H4 (cell line): ENCODE measurements at regions not wholly inside any gene's neighbourhood (a gene's known extent, or its start where the extent isn't known, plus 50 kb on each side); places are given as distances from the start of the nearest gene placed in this dataset.

ENCODE experiments used
- DNase-seq: peaks from one replicate; pipeline ENCODE4 v3.0.0-alpha.2; 2015; ENCODE audit warnings: low spot score

DNA sequence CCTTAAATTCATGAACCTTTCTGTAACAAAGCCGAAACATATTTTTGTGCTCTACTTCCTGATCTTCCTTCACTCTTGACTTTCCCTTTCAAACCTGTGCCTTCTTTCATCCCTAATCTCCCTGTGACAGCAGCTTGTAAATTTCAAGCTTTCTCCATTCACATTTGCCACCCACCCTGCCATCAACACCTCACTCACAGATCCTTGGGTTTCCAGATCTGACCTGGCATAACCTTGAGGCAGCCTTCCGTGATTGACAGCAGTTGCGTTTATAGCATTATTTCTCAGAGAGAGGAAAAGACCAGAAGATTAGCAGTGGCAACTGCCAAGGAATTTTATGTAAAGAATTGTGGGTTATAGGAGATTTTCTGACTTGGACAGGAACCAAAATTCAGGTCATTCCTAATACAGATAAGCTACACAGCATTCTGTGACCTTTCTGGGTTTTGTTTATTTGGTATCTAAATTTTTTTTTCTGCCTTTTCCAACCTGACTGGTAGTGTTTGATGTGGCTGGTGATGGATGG, 260.0 kb downstream of the NR2F1-AS1 start:
- DNase-seq: no peak

DNA sequence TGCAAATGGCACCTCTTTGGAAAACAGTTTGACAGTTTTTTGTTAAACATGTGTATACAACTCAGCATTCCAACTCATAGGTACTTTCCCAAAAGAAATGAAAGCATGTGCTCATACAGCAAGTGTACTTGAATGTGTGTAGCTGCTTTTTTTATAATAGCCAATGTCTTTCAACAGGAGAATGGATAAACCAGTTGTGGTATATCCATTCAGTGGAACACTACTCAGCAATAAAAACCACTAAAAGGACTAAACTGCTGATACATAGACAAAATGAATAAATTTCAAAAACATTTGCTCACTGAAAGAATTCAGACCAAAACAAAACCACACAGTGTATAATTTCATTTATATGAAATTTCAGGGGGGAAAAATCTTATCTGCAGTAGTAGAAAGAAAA, 267.3 kb downstream of the NR2F1-AS1 start:
- DNase-seq: no peak

DNA sequence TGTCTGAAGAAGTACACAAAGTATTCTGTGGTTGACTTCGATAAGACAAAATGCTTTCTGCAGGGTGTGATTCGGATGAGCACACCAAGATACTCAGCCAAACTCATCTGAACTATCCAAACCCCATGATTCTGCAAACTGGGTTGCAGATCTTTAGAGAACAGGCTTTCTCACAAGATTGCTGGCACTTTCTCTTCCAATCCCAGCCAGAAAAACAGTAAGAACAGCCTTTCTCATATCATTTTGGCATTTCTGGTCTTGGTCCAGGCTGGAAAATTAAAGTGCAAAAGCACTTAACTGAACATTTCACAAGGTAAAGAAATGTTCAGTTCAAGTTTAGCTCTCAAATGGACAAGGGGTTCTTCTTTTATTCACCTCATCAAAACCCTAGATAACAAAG, 269.1 kb downstream of the NR2F1-AS1 start:
- no peak for DNase-seq

DNA sequence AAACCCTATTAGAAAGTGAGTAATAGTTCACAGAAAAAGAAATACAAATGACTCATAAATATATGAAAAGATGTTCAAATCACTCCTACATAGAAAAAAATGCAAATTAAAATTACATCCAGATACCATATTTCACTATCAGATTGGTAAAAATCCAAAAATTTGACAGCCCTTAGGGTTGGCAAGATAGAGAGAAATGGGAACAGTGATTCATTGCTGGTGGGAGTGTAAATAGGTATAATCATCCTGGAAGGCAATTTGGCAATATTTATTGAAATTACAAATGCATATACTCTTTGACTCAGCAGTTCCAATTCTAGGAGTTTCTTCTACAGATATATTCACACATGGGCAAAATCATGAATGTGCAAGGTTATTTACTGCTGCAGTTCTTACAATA, 273.5 kb downstream of the NR2F1-AS1 start:
- no peak for DNase-seq

DNA sequence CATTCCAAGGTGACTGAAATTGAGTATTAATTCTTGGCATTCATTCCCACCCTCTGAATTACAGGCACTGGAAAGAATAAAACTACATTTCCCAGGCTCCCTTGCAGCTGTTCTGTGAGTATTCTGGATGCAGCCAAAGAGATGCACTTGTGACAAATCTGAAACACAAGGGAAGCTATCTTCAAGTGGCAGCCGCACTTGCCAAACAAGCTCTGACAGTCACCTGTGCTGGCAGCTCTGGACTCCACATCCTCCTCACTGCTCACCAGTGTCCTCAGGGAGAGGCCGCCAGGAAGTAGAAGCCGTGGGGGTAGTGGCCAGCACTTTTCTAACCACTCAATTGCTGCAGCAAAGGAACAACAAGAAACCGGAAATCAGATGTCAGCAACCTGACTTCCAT, 275.0 kb downstream of the NR2F1-AS1 start:
- no peak for DNase-seq

DNA sequence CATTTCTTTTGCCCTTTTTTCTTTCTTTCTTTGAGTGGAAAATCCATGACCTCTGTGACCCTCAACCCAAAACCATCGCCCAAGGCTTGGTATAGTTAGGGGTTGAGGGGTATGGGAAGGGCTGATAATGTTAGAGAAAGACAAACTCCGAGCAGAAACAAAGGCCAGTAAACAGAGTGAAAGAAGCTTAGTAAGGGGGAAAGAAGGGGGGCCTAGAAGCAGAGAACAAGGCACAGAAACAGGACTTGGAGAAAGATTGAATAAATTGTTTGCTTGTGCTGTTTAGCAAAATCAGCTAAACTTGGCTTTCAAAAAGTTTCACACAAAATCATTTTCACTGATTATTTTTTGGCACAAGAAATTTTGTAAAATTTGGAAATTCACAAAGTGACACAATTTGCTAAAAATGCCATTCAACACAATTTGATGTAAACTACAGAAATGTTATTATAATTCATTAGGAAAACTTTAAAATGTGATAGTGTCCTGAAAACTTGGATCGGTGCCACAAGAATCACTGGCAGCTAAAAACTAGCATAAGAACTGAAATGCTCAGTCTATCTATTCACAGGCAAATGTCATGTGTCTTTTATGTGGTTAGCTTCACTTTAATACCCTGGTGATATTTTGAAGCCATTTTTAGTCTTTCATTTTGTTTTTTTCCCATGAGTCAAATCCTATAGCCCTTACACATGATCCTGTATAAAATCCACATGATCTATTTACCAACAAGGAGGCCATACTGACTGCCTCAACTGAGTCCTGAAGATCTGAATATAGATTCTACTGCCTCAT, 276.4 kb downstream of the NR2F1-AS1 start:
- DNase-seq: no peak

DNA sequence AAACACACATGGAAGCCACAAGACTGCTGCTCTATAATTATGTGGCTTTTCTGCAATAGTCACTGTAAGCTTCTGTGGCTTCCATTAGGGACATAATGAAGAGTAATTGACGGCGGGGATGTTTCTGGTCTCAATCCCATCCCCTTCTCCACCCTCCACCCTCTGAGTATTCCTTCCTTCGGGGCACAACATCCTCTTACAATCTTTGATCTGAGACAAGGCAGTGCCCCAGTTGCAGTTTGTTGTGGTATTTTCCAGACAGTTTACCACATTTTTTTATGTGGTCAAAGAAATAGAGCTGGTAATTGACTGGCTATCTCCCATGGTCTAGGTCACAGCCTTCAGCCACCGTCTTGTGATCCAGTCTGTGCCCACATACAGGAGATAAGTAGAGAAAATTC, 277.7 kb downstream of the NR2F1-AS1 start:
- DNase-seq: peak; percentile 61

DNA sequence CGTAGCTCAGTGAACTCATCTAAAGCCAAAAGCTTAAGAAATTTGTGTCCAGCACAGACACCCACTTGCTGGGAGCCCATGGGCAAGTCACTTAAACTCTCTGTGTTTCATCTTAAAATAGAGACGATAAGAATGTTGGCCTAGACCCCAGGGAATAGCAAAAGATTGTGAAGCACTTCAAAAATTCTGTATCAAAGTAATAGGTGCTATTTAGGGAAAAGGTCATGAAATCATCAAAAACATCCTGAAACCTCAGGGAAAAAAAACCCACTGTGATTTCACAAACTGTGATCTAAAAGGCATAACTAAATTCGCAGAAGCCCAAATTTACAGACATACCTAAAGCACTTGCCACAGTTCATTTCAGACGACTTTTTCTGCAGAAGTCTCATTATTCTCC, 278.3 kb downstream of the NR2F1-AS1 start:
- no peak for DNase-seq

DNA sequence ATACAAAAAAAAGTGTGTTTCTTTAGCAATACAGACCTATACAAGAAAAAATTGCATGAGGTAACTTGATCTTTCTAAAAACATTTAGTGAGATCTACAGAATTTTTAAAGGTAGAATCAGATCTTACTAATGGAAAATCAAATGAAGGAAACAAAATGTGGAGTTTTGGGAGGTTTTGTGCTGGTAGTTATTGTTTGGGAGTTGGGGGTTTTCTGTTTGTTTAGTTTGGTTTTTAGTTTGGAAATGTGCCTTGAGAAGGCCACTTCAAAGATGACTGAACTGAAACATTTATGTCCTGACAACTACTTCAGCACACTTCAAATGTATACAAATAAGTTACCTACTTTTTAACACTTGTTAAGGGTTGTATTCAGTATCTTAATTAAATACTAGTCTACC, 280.1 kb downstream of the NR2F1-AS1 start:
- DNase-seq: no peak

DNA sequence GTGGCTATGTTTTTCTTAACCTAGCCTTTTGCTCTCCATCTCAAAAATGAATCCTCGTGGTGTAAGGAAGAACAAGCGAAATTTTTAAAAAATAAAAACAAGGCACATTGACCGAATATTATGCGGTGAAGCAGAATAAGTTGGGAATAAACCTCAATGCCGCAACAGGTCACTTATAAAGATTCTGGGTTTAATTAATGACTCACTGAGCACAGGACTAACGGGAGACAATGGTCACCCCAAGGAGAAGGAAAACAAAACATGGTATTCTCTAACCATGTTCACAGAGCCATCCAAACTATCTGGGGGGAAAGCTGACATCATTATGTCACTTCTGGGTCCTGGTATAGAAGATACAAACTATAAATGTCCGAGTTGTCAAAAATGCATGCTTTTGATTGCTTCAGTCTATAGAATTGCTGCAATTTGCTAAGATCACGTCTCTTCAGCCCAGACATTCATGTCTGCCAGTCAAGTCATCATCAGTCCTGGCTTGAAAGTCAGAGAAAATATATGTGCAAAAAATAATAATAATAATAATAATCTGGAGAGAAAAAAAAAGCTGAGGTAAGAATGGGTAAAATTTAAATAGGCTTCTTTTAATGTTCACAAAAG, 280.6 kb downstream of the NR2F1-AS1 start:
- DNase-seq: no peak

DNA sequence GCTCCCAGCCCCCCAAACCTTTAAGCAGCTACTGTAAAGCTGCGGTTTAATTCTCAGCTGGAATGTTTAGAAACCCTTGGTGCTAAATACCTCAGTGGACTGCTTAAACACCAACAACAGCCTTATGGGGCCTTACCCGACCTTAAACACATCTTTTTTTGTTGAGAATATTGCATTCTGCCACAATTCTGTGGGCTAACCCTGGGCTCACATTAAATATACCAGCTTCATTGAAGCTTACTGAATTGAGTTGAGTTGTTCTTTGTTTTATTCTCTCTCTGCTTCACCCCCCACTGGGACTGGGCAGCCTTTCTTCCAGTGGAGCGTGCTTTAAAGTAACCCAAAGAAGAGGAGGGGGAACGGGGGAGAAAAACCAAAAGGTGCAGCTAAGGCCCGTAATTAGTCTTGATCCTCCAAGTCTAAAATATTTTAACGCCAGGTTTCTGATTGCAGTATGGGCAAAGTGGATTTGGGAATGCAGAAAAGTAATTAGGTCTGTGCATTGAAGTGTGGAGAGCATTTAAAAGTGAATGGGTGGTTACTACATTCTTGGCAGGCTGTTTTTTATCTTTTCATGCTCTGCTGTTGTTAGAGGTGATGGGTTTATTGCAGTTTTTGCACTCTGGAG, 281.2 kb downstream of the NR2F1-AS1 start:
- DNase-seq: no peak

DNA sequence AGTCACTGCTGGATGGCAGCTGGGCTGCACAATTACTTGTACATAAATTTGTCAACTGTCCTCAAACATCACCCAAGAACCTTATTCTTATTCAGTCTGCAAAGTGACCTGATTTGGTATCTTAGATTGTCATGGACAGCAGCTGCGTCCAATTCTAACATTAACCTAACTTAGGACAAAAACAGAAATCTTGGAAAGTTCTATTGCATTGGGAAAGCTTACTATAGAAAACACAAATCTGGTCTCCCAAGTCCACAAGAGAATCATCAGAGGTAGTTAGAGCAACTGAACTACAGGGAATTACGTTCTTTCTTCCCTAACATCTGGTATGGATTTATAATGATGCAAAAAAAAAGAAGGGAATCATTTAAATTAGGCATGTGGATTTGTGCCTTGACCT, 283.9 kb downstream of the NR2F1-AS1 start:
- no peak for DNase-seq

DNA sequence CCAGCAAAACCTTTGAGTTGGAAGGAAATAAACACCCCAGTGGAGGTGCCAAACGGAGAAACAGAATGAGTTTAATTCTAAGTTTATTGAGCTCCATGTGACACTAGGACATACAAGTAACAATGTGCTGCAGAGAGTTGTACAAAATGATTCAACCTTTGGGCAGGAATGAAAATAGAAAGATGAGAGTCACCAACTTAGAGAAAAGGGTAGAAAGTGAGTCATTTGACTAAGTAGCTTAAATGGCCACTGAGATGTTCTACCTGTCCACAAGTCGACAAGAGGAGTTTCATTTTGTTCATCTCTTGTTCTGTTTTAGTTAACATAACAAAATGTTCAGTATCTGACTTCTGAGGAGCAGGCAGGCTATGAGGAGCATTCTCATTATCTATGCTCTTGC, 284.7 kb downstream of the NR2F1-AS1 start:
- DNase-seq: no peak

DNA sequence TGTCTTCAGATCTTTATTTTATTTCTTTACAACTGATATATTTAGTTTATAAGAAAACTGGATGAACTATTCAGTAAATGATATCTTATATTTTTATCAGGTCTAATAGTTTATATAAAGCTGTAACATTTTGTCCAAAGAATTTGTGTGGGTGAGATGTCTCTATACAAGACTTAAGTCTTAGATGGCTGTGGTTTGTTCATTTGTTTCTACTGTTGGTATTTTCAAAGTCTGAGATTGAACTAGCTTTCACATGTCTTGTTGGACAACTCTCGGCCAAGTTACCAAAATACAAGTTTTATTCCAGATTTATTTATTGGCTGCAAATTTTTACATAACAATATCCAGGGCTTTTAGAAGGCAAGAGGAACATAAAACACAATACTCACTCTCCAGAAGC, 286.0 kb downstream of the NR2F1-AS1 start:
- no peak for DNase-seq

DNA sequence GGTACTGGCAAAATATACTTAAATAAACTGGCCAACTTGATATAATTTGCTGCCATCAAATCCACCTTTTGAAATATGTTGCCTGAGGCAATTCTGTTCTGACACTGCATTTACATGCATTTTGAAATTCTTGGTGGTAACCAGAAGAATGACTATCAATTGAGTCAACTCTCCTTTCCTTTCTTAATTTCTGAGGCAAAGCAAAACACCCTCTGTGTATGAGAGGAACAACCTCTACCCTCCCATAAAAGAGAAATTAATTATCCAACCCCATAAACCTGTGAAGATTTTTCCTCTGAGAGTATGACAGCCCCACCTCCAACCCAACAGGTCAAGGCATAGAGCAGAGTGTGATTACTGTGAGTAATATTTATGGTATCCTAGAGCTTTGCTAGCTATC, 286.8 kb downstream of the NR2F1-AS1 start:
- DNase-seq: no peak

DNA sequence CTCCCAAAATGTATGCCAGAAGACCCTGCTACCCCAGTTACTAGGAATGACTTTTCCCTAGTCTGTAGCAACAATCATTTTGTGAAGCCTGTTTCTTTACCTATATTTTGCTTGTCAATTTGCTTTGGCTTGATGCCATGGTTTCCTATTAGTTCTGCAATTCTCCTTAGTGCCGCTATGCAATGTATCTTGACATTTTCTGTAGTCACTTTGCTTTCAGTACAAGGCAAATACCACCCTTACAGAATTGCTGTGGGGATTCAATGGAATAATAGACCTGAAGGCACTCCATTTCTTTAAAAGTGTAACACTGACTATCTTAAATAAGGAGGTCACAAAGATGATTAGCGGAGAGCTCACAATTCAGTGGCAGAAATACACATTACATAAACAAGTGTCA, 291.1 kb downstream of the NR2F1-AS1 start:
- no peak for DNase-seq

DNA sequence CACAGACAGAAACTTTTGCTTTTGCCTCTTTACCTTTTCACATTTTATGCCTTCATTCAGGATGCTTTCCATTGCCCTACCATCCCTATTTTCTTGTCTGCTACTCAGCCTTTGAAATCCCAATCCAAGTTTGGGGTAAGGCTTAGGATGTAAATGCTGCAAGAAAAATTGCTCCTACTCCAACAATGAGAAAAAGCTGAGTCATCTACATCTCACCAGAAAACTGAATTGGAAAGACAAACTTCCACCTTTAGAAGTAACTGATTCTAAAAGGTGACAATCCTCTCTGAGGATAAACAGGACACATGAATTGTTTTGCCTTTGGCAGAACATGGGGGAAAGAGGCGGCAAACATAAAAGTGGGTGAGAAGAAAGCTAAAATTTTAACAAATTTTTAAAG, 295.6 kb downstream of the NR2F1-AS1 start:
- no peak for DNase-seq

DNA sequence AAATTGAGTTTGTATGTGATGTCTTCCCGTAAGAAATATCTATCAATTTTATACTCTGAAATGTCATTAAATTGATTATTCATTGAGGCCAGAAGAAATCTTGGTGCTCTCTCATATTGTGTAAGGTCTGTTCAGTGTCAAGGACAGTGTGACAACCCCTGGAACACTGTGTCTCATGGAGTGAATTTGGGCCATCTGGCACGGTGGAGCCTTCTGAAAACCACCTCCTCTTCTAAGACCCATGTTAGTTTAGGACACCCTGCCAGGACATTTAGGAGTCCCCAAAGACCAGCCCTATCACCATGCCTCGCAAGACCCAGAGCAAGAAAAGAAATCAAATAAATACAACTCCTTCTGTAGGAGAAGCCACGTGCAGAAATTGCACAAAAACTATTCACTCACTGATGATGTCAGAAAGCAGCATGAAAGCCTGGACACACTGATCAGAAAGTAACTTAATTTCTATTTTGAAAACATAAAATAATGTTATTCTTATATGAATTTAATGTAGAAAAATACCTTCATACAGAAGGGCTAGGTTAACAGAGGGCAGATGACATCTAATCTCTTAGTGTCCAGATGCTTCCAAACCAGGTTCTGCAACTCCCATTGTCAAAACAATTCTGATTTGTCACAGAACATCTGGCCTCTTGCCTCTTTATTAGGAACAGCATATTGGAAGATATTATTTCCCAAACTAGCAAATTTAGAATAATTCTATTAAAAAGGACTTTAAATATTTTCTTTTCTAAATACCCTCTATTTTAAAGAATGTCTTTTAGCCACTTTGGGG, 298.8 kb downstream of the NR2F1-AS1 start:
- DNase-seq: no peak

DNA sequence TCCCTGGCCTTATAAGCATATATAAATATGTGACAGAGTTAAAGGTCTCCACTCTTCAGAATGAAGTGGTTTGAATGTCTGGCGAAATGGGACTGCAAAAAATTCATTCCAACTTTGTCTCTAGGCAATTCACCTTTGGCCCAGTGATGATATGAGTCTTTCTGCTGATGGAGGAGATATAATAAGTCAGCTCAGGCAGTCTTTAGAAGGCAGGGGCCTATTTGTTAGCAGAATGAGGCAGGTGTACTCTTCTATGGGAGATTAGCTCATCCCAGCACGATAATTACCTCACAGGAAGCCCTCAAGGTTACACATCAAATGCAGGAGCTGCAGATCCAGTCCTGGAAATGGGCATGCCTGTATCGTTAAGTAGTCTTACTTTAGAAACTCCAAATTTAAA, 300.5 kb downstream of the NR2F1-AS1 start:
- no peak for DNase-seq

DNA sequence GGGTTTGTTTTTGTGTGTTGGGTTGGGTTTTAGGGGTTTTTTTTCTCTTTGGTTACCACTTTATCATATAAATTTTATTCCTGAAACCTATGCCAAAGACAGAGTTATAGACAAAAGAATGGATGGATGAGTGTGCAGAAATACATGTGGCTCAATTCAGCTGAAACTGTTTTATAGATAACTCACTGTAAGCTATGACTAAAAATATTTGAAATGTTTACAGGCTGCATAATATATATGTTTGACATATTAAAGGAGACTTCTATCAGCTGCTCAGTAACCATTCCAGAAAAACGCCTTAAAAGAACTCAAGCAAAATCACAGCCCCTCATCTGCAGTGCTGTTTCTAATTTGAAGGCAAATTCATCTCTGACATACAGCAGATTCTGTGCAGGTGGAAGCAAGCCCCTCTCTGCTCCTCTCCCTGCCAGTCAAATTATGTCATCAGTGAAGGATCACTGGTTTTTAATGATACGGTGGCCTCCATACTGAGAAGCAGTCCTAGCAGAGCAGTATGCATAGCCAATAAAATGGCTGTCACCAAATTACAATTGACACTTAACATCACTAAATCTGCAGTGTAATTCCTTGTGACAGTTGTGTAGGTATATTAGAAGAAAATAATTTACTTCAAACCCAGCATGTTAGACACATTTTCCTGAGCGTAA, 301.6 kb downstream of the NR2F1-AS1 start:
- no peak for DNase-seq

DNA sequence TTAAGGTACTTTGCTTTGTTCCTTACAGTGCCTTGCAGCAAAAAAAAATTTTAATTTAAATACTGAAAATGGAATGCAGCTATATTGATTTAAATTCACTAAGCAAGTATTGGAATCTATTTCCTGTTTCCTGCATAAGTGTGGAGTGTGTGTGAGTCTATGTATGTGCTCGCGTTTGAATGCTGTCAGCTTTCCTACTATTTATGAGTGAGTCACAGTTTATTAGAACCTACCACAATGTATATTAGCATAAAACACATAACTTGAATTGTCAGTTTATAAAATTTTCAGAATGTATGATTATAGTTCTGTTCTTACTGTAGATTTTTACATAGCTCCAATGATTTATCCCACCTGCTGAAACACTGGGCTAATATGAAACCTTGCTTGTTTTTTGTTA, 302.1 kb downstream of the NR2F1-AS1 start:
- no peak for DNase-seq

DNA sequence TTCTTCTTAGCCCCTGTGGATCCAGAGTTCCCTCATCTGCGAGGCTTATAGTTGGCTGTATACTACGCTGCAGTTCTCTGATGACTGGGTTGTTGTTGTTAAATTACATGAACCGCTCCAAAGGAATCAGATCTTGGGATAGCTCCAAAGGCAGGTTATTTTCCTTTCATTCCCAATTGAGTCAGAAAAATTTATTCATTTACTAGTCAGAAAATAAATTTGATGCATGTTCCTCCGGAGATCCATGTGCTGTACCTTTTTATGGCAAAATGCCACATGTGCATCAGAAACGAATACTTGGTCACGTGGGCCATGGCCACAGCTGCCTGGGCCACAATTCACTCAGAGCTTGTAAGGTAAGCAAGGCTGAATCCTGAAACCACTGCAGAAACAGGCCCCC, 304.0 kb downstream of the NR2F1-AS1 start:
- no peak for DNase-seq
